Body of pancreas (tissue), 4 donors: ENCODE measurements at regions not wholly inside any gene's neighbourhood (a gene's known extent, or its start where the extent isn't known, plus 50 kb on each side); places are given as distances from the start of the nearest gene placed in this dataset.

Experiments used
- POLR2A ChIP-seq, 3 donors: fragments of 450-650 bp; IDR thresholded peaks; one replicate each; pipeline ENCODE4 v1.6.1; 2016; ENCODE audit warnings: antibody characterized with exemption in 3 of 3, mild to moderate bottlenecking in 2 of 3
- TF ChIP-seq, protein P1 (sequence below), 7 experiments: fragments of 450-650 bp in 4 of 7; fragments of 200-600 bp in 3 of 7; sonication (generic) in 3 of 7; IDR thresholded peaks; one replicate each; pipeline ENCODE4 v1.5.1; 2016 to 2019; ENCODE audit warnings: antibody characterized with exemption in 7 of 7

DNA sequence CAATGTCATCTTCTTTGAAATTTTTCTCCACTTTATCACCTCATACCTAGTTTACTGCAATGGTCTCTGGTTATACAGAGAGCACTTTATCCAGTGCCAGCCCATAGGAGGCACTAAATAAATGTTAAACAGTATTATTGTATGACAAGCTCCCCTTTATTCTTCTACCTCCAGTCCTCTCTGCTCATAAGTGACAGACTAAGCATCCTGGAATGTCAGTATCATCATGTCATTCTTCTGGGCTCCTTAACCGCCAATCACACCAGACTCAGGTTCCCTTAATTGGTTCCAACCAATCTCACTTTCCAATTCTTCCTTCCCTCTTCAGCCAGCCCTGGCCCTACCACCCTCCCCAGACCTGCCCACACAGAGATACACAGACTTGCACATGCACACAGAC lies 93.1 kb downstream of the RPL27A start:
- TF ChIP-seq, protein P1, sequence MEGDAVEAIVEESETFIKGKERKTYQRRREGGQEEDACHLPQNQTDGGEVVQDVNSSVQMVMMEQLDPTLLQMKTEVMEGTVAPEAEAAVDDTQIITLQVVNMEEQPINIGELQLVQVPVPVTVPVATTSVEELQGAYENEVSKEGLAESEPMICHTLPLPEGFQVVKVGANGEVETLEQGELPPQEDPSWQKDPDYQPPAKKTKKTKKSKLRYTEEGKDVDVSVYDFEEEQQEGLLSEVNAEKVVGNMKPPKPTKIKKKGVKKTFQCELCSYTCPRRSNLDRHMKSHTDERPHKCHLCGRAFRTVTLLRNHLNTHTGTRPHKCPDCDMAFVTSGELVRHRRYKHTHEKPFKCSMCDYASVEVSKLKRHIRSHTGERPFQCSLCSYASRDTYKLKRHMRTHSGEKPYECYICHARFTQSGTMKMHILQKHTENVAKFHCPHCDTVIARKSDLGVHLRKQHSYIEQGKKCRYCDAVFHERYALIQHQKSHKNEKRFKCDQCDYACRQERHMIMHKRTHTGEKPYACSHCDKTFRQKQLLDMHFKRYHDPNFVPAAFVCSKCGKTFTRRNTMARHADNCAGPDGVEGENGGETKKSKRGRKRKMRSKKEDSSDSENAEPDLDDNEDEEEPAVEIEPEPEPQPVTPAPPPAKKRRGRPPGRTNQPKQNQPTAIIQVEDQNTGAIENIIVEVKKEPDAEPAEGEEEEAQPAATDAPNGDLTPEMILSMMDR (IDR thresholded peaks at IDR 0.05), result no peak
- no peak for TF ChIP-seq POLR2A (IDR thresholded peaks at IDR 0.05)
